ENCODE measurements at regions not wholly inside any gene's neighbourhood (a gene's known extent, or its start where the extent isn't known, plus 50 kb on each side); places are given as distances from the start of the nearest gene placed in this dataset.

GRCh38 chr20:6680854-6681253 is 86.6 kb upstream of the BMP2 start:
- no peaks in the 10 kb centered on the region for H3K9me3 ChIP-seq (ENCODE audit: insufficient read depth, low read length)
- H3K4me1 ChIP-seq (ENCODE audit: low read length), result no peaks in the 10 kb centered on the region
- no peak for TF ChIP-seq CTCF (IDR thresholded peaks at IDR 0.05; ENCODE audit: low read depth, low read length)
- no peak for TF ChIP-seq EZH2phosphoT487 (IDR thresholded peaks at IDR 0.05; ENCODE audit: low read depth)
- H3K9ac ChIP-seq (ENCODE audit: low read length), result no peak overlapping the region
- H3K4me3 ChIP-seq (ENCODE audit: low read length), result no peak overlapping the region
- H3K36me3 ChIP-seq (replicated peaks; ENCODE audit: low read depth, low read length), result no peaks in the 10 kb centered on the region
- no peaks in the 10 kb centered on the region for H4K20me1 ChIP-seq (ENCODE audit: insufficient read depth, low read length)
- no peaks in the 10 kb centered on the region for H3K27me3 ChIP-seq (ENCODE audit: low read depth, low read length)
- no peak overlapping the region for H3K4me2 ChIP-seq (ENCODE audit: low read length)
- H3K79me2 ChIP-seq (ENCODE audit: low read length), result no peaks in the 10 kb centered on the region
- H2AFZ ChIP-seq (ENCODE audit: low read depth, low read length), result no peak overlapping the region
- H3K27ac ChIP-seq (ENCODE audit: low read length), result no peak overlapping the region

DNA sequence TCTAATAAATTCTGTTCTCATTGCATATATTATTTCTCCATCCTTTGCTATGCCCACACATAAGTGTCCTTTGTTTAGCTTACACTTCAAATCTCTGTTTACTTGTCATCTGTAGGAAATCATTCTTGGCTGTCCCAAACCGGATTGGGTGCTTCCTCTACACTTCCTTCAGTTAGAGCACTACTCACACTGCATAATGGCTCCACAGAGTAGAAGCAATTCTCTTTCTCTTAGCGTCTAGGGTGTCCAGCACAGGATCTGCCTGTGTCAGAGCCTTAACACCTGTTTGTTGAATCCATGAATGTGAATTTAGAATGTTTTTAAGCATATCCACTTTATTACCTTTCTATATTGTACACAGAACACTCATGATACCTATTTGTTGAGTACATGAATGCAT is 87.0 kb upstream of the BMP2 start:
- Histone ChIP-seq H3K9me3 (ENCODE audit: insufficient read depth, low read length) (no peaks in the 10 kb centered on the region), H2AFZ (ENCODE audit: low read depth, low read length) (no peak overlapping the region), H3K4me2 (ENCODE audit: low read length) (no peak overlapping the region), H3K4me3 (ENCODE audit: low read length) (no peak overlapping the region), H4K20me1 (ENCODE audit: insufficient read depth, low read length) (no peaks in the 10 kb centered on the region), H3K4me1 (ENCODE audit: low read length) (no peaks in the 10 kb centered on the region), H3K9ac (ENCODE audit: low read length) (no peak overlapping the region), H3K27ac (ENCODE audit: low read length) (no peak overlapping the region), H3K36me3 (replicated peaks; ENCODE audit: low read depth, low read length) (no peaks in the 10 kb centered on the region), H3K79me2 (ENCODE audit: low read length) (no peaks in the 10 kb centered on the region), H3K27me3 (ENCODE audit: low read depth, low read length) (no peaks in the 10 kb centered on the region)
- TF ChIP-seq CTCF (IDR thresholded peaks at IDR 0.05; ENCODE audit: low read depth, low read length) (no peak), EZH2phosphoT487 (IDR thresholded peaks at IDR 0.05; ENCODE audit: low read depth) (no peak)

GRCh38 chr20:6679086-6679485 is 88.4 kb upstream of the BMP2 start:
- Histone ChIP-seq H3K27me3 (ENCODE audit: low read depth, low read length) (no peaks in the 10 kb centered on the region), H3K9ac (ENCODE audit: low read length) (no peak overlapping the region), H3K4me3 (ENCODE audit: low read length) (no peak overlapping the region), H3K36me3 (replicated peaks; ENCODE audit: low read depth, low read length) (no peaks in the 10 kb centered on the region), H2AFZ (ENCODE audit: low read depth, low read length) (no peak overlapping the region), H4K20me1 (ENCODE audit: insufficient read depth, low read length) (no peaks in the 10 kb centered on the region), H3K27ac (ENCODE audit: low read length) (no peak overlapping the region), H3K4me2 (ENCODE audit: low read length) (no peak overlapping the region), H3K4me1 (ENCODE audit: low read length) (no peaks in the 10 kb centered on the region), H3K79me2 (ENCODE audit: low read length) (no peaks in the 10 kb centered on the region), H3K9me3 (ENCODE audit: insufficient read depth, low read length) (no peaks in the 10 kb centered on the region)
- TF ChIP-seq EZH2phosphoT487 (IDR thresholded peaks at IDR 0.05; ENCODE audit: low read depth) (no peak), CTCF (IDR thresholded peaks at IDR 0.05; ENCODE audit: low read depth, low read length) (no peak)

DNA sequence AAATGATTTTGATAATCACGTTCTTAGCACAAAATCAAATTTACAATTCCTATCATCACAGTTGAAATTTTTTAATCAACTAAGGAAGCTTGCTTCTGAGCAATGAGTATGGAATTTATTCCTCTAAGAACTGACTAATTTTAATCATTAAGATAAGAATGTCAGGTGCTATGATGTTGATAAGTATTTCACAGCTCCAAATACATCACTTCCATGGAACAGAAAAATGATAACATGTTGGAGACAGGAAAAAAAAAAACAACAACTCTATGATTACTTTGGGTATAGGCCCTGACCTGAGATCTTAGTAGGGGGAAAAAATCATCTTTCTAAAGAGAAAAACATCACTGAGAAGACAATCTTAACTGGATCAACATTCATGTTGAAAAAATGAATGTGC is 89.4 kb upstream of the BMP2 start:
- H3K36me3 ChIP-seq (replicated peaks; ENCODE audit: low read depth, low read length), result no peaks in the 10 kb centered on the region
- no peaks in the 10 kb centered on the region for H3K27me3 ChIP-seq (ENCODE audit: low read depth, low read length)
- no peak overlapping the region for H3K4me3 ChIP-seq (ENCODE audit: low read length)
- H3K27ac ChIP-seq (ENCODE audit: low read length), result no peak overlapping the region
- no peaks in the 10 kb centered on the region for H3K4me1 ChIP-seq (ENCODE audit: low read length)
- no peaks in the 10 kb centered on the region for H3K79me2 ChIP-seq (ENCODE audit: low read length)
- no peaks in the 10 kb centered on the region for H3K9me3 ChIP-seq (ENCODE audit: insufficient read depth, low read length)
- H4K20me1 ChIP-seq (ENCODE audit: insufficient read depth, low read length), result no peaks in the 10 kb centered on the region
- TF ChIP-seq CTCF (IDR thresholded peaks at IDR 0.05; ENCODE audit: low read depth, low read length), result no peak
- no peak for TF ChIP-seq EZH2phosphoT487 (IDR thresholded peaks at IDR 0.05; ENCODE audit: low read depth)
- H3K4me2 ChIP-seq (ENCODE audit: low read length), result no peak overlapping the region
- H3K9ac ChIP-seq (ENCODE audit: low read length), result no peak overlapping the region
- H2AFZ ChIP-seq (ENCODE audit: low read depth, low read length), result no peak overlapping the region
